ENCODE measurements at regions not wholly inside any gene's neighbourhood (a gene's known extent, or its start where the extent isn't known, plus 50 kb on each side); places are given as distances from the start of the nearest gene placed in this dataset.
A peak's percentile ranks its signal among the peaks of the same experiment; 100 is the strongest.

- Histone ChIP-seq H4K20me1 (replicated peaks; ENCODE audit: insufficient read depth) (no peaks in the 10 kb centered on the region), H3F3A (replicated peaks; ENCODE audit: low read depth) (no peaks in the 10 kb centered on the region), H3K4me2 (no peak overlapping the region), H2AFZ (peak overlapping the region; percentile 61; the same call in 1 of the 2 replicates), H3K4me1 (ENCODE audit: insufficient read depth) (no peaks in the 10 kb centered on the region), H3K79me2 (replicated peaks; ENCODE audit: insufficient read depth) (no peaks in the 10 kb centered on the region), H3K9me2 (ENCODE audit: insufficient read depth) (peaks cover 5% of the 10 kb centered on the region), H3K36me3 (ENCODE audit: insufficient read depth) (no peaks in the 10 kb centered on the region), H3K27ac (ENCODE audit: low read depth) (no peak overlapping the region), H3K27me3 (ENCODE audit: insufficient read depth) (no peaks in the 10 kb centered on the region), H3K4me3 (no peak overlapping the region)
- Mint-ChIP-seq H3K4me1 (no peaks in the 10 kb centered on the region; the same call in 2 of the 3 replicates), H3K9me3 (peaks cover 6% of the 10 kb centered on the region; the same call in 2 of the 3 replicates), H3K4me3 (no peak overlapping the region), H3K36me3 (ENCODE audit: low read depth) (peaks cover 2% of the 10 kb centered on the region; the same call in 2 of the 3 replicates), H3K27me3 (ENCODE audit: insufficient read depth, low read depth, poor library complexity) (peaks cover 4% of the 10 kb centered on the region), H3K27ac (no peak overlapping the region)
- TF ChIP-seq POLR2AphosphoS5 (IDR thresholded peaks at IDR 0.05; ENCODE audit: low read depth) (no peak), EZH2 (IDR thresholded peaks at IDR 0.05; ENCODE audit: low read depth, unreplicated experiment) (no peak), EZH2phosphoT487 (IDR thresholded peaks at IDR 0.05; ENCODE audit: unreplicated experiment) (no peak), ZNF331 (CRISPR knock-in tag; IDR thresholded peaks at IDR 0.05; ENCODE audit: low read depth) (no peak), JUNB (IDR thresholded peaks at IDR 0.05; ENCODE audit: unreplicated experiment) (no peak), ZNF462 (CRISPR knock-in tag; IDR thresholded peaks at IDR 0.05) (no peak), CREB1 (CRISPR knock-in tag; IDR thresholded peaks at IDR 0.05; ENCODE audit: low read depth) (no peak), ETS1 (IDR thresholded peaks at IDR 0.05) (no peak), STAT1 (IDR thresholded peaks at IDR 0.05; ENCODE audit: unreplicated experiment) (no peak), CTCF (conservative IDR thresholded peaks at IDR 0.05; ENCODE audit: low read depth in 2 of 2) (no peak), ZNF114 (CRISPR knock-in tag; IDR thresholded peaks at IDR 0.05) (no peak), REST (IDR thresholded peaks at IDR 0.05; ENCODE audit: unreplicated experiment) (no peak), NANOG (IDR thresholded peaks at IDR 0.05; ENCODE audit: borderline replicate concordance) (no peak)
- DNase-seq (ENCODE audit: low spot score) (no peak), ATAC-seq (no peak)
Observed at GRCh38 chr5:108654051-108654450, 93.6 kb upstream of the FER start.

Measured in GM23338 (cell line).